SHP77 treated with DMSO at 0.1 percent for 48 hours (cell line): ENCODE measurements at regions not wholly inside any gene's neighbourhood (a gene's known extent, or its start where the extent isn't known, plus 50 kb on each side); places are given as distances from the start of the nearest gene placed in this dataset.

ENCODE experiments used
- DNase-seq: peaks from one replicate; lab custom pipeline; 2025; lab: John Stamatoyannopoulos, UW

DNA sequence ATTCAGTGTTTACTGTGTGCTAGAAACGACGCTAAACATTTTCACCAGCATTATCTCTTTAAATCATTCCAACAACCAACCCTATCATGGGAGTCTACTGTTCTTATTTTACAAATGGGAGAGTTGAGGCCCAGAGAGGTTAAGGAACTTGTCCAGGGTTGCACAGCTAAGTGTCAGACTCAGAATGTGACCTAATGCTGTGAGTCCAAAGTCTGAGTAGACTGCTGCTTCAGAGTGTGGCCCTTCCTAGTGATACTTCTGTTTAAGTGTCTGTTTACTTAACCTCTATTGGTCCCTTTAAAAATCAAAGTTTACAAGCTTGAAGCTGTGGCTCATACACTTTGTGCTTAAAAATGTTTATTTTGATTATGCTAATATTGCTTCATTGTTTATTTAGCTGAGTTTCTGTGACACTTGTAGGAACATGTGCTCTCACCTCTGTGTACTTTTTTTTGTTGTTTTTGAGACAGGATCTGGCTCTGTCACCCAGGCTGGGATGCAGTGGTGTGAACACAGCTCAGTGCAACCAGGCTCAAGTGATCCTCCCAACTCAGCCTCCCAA is 84.4 kb upstream of the SYPL1 start:
- DNase-seq = no peak

- DNase-seq = no peak
These were observed 81.5 kb upstream of the SYPL1 start for GRCh38 chr7:106193661-106194060.

DNA sequence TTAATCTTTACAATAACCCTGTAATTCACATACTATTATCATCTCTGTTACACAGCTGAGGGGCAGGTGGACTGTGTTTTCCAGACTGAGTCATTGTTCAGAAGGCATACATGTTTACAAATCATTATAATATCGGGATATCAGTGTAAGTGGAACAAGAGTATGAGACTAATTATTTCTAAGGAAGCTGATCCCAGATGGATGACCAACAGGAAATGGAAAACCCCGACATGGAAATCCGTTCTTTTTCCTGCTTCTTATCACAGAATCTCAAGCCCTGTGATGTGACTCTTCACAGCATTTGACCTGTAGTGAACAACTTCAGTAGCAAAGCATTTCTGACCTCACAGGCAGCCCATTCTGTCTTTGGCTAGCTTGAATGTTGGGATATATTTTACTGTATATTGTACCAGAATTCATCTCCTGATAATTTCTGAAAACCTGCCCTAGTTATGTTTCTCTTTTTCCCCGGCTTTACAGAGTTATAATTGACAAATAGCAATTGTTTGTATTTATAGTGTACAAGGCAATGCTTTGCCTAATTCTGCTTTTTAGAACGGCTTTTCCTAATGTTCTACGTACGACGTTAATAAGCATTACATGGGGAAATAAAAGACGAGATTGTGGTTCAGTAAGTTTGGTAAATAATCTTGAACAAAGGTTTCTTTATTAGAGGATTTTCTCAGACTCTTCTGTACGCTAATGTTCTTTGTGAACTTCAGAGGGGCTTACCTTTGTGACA is 78.6 kb upstream of the SYPL1 start:
- DNase-seq = no peak

- no peak for DNase-seq
These were observed 75.7 kb upstream of the SYPL1 start for GRCh38 chr7:106187613-106188350.

- no peak for DNase-seq
These were observed 73.6 kb upstream of the SYPL1 start for GRCh38 chr7:106185719-106186118.

DNA sequence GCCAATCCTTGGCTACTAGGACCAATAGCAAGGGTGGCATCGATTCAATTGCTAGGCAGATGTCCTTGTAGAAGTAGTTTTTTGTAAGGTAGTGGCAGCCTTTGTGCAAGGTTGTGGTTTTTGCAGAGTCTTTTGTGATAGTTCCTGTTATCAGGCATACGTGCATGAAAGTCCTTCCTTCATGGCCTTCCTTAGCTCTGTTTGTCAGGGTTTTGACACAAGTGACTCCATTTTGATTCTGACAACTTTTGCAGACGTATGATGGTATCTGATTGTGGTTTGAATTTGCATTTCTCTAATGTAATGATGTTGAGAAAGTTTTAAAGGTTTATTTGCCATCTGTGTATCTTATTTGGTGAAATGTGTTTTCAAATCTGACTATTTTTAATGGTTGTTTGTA is 71.8 kb upstream of the SYPL1 start:
- no peak for DNase-seq

- DNase-seq = no peak
These were observed 70.8 kb upstream of the SYPL1 start for GRCh38 chr7:106182904-106183303.

DNA sequence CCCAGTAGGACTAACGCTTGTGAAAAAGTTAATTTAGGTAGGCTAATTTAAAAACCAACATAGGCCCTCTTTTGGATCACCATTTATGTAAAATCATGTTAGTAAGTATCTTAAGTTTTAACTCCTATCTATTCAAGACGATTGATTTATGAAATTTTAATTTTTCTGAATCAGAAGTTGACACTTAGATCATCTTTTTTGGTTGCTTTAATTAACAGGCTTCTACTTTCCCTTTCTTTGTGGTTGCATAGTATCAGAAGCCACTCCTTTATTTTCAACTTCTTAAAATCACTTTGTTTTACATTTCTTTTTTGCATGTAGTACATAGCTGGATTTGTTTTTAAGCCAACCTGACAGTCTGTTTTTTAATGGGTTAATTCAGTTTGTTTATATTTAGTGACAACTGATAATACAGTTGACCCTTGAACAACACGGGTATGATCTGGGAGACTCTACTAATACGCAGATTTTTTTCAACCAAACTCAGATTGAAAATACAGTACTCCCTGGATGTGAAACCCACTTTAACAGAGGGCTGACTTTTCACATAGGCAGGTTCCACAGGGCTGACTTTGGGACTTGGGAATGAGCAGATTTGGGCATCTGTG is 69.7 kb upstream of the SYPL1 start:
- no peak for DNase-seq

DNA sequence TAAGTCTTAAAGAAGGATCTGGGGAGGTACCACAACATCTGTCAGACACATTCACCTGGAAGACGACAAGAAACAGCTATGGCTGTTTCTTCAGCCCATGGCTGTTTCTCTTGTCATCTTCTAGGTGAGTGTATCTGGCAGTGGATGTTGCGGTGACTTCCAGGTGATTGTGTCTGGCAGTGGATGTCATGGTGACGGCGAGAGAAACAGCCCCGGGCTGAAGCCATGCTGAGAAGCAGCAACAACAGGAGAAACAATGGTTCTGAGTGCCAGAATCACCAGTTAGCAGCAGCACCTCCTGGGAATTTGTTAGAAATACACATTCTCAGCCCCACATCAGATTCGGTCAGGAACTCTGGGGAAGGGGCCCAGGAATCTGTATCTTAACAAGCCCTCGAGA is 68.6 kb upstream of the SYPL1 start:
- DNase-seq = no peak

DNA sequence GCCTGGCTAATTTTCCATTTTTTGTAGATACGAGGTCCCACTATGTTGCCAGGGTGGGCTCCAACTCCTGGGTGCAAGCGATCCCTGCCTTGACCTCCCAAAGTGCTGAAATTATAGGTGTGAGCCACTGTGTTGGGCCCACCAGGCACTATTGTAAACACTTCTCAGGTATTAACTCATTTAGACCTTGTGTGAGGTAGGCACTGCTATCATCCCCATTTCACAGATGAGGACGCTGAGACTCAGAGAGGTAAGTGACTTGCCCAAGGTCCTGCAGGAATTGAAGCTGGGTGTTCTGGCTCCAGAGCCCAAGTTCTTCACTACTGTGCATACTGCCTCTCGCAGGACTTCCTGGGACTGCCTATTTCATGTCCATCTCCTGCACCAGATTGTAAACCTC is 67.1 kb upstream of the SYPL1 start:
- no peak for DNase-seq

DNA sequence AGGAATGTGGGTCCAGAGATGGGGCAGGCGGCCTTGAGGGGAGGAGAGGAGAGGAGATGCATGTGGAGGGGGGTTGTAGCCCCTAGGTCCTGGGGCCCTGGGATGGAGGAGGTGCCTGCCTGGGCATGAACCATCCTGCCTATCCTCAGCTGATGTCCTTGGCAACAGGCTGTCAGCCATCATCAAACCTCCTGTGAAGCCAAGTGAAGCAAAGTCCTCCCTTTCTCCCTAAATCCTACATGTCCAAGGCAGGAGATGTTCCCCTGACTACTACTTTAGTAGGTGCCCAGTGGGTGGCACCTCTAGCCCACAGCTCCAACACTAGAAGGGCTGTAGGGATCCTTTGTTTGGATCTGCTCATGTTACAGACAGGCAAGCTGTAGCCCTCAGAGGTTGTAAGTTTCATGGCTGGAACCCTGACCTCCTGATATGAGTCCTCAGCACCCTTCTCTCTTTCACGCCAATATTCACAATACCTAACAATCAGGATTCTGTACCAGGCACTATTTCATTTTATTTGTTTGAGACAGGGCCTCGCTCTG is 66.6 kb upstream of the SYPL1 start:
- DNase-seq = peak; percentile 23

- no peak for DNase-seq
These were observed 65.9 kb upstream of the SYPL1 start for GRCh38 chr7:106177738-106178592.

DNA sequence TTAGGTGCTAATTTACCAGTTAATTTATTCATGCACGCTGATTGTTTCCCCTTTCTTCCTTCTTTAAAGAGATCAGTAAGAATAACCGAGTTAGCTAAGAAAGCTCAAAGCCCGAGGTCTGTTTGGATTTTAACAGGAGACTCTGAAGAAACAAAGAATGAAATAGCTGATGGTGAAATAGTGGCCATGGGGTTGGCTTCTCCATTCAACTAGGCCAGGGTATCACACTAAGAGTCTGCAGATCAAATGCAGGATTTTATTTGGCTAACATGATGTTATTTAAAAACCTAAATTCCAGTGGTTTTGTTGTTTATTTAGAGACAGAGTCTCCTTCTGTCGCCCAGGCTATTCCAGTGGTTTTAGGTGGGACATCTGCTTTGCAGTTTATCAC is 65.2 kb upstream of the SYPL1 start:
- no peak for DNase-seq

DNA sequence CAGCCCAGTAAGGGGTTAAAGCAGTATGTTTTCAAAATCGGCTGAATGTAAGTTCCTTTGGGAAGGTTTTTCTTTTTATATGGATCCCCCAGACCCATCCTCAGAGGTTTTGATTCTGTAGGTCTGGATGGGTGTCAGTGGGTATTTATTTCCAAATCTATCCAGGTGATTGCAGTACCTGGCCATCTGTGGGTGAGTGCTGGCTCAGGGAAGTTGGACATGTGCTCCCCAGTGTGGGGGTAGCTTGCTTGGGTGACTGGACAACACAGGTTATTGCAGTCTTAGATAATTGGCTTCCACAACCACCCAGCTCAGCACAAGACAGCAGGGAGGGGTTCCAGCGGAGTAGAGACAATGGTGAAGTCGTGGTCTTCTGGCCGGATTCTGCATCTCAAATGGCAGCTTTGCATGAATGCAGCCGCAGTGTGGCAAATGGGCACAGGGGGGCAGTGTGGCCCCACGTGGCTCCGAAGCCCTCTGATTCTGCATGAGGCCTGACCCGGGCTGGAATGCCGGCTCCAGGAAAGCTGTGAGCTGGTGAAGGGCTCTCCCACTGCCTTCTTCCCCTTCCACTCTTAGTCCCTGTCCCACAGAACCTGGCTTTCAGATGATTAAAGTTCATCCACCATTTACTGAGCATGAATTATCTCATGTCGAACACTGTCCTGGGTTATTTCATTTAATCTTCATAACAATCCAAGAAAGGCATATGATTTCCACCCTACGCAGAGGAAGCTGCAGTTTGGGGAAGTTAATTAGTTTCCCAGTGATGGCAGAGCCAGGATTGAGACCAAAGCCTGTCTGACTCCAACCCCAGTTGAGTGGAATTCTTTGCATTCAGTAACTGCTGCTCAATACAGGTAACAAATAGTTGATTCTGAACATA is 64.5 kb upstream of the SYPL1 start:
- peak; percentile 62 for DNase-seq

GRCh38 chr7:106175507-106175906 is 63.4 kb upstream of the SYPL1 start:
- DNase-seq = no peak

DNA sequence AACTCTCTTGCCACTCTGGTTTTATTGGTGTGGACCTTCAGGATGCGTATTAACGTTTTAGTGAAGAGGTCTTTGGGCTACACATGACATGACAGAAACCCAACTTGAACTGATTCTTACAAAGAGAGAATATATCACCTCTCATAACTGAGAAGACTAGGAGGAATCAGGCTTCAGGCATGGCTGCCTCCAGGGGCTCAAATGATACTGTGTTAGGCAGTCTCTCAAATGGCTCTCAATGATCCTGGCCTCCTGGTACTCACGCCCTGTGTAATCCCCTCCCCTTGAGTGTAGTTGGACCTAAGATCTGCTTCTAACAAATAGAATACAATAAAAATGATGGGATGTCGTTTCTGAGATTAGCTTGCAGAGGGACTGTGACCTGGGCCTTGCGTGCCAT is 58.5 kb upstream of the SYPL1 start:
- DNase-seq = no peak

DNA sequence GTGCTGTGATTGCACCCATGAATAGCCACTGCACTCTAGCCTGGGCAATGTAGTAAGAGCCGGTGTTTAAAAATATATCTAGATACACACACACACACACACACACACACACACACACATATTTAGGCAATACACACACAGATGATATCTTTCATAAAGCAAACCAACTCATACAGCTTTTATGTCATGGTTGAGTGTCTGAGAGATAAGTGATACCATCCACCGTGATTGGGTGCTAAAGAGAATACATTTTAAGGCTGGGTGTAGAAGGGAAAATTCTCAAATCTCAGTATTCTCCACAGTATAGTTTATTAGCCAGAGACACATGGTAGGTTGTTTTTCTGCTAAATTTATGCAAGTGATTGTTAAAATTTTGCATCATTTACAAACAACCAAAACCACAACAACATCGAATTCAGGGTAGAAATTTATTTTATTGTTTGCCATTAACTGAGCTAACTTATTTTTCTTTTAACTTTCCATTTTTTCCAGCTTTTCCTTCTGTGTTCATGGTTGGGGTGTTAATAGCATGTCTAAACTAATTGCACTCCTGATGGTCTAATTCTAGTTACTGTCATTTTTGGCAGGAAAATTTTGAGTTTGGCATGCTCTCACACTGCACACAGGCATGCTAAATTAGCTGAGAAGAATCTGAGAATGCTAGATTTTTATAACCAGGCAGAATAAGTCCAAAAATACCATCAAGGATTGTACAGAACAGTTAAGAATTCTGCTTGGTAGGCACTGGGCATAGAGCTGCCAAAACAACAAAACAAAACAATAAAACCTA is 57.9 kb upstream of the SYPL1 start:
- no peak for DNase-seq

GRCh38 chr7:106167439-106168136 is 55.5 kb upstream of the SYPL1 start:
- DNase-seq = no peak

DNA sequence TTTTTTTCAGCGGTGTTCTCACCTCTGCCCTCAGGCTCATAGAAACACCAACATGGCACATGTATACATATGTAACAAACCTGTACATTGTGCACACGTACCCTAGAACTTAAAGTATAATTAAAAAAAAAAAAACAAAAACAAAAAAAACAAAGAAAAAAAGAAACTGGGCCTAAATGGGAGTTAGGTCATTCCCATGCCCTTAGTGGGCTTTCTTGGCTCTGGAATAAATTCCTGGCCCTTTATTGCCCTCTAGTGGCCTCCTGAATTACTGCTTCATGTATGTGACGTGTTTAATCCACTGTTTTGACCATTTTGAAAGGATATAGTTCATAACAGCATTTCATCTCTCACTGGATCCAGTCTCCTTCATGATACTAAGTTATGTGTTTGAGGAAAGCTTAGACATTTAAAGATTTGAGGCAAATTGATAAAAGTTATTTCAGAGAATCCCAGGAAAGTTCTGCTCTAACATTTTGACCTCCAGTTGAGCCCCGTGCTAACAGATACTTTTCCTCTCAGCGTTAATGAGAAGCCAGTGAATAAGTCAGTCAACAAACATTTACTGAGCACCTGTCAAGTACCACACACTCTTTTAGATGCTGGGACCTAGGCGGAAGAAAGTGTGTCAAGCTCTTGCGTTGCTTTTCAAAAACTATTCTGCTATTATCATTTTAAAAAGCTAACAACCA is 54.7 kb upstream of the SYPL1 start:
- DNase-seq = no peak
